ENCODE measurements at regions not wholly inside any gene's neighbourhood (a gene's known extent, or its start where the extent isn't known, plus 50 kb on each side); places are given as distances from the start of the nearest gene placed in this dataset.

DNA sequence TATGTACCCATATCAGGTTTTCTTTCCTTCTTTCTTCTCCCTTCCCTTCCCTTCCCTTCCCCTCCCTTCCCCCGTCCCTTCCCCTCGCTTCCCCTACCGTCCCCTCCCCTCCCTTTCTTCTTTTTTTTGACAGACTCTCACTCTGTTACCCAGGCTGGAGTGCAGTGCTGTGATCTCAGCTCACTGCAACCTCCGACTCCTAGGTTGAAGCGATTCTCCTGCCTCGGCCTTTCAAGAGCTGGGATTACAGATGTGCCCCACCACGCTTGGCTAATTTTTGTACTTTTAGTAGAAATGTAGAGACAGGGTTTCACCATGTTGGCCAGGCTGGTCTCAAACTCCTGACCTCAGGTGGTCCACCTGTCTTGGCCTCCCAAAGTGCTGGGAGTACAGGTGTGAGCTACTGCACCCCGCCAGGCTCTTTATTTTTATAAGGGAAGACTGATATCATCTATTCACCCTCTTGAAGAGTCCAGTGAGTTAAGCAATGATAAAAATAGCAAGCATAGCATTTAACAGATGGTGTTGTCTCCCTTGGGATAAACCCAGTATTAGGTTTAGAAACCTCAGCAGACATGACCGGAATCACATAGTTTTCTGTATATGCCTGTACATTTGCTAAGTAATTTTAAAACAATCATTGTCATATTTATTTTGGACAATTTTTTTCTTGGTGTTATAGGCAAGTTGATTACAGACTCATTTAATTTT, 888.4 kb downstream of the TRIB2 start:
- TF ChIP-seq, protein P1, sequence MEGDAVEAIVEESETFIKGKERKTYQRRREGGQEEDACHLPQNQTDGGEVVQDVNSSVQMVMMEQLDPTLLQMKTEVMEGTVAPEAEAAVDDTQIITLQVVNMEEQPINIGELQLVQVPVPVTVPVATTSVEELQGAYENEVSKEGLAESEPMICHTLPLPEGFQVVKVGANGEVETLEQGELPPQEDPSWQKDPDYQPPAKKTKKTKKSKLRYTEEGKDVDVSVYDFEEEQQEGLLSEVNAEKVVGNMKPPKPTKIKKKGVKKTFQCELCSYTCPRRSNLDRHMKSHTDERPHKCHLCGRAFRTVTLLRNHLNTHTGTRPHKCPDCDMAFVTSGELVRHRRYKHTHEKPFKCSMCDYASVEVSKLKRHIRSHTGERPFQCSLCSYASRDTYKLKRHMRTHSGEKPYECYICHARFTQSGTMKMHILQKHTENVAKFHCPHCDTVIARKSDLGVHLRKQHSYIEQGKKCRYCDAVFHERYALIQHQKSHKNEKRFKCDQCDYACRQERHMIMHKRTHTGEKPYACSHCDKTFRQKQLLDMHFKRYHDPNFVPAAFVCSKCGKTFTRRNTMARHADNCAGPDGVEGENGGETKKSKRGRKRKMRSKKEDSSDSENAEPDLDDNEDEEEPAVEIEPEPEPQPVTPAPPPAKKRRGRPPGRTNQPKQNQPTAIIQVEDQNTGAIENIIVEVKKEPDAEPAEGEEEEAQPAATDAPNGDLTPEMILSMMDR (IDR thresholded peaks at IDR 0.05), result no peak
- TF ChIP-seq POLR2A (IDR thresholded peaks at IDR 0.05) (no peak), POLR2AphosphoS5 (IDR thresholded peaks at IDR 0.05; ENCODE audit: insufficient read depth in 1 of 2, low read depth in 1 of 2) (no peak)

Data from vagina (tissue), 2 donors.